Stomach smooth muscle (tissue), 2 donors: ENCODE measurements at regions not wholly inside any gene's neighbourhood (a gene's known extent, or its start where the extent isn't known, plus 50 kb on each side); places are given as distances from the start of the nearest gene placed in this dataset.
"Not testable (repeated sequence)": the region's sequence is repeated elsewhere in the genome, so short reads cannot be mapped to it uniquely, and the experiment has no call there.

Experiments used
- H3K27ac ChIP-seq: one replicate; pipeline ENCODE4 v1.7.0; 2013; ENCODE audit warnings: mild to moderate bottlenecking, low read length, inconsistent platforms
- H3K27me3 ChIP-seq, 2 donors: one replicate each; pipeline ENCODE4 v1.7.0; 2013; ENCODE audit warnings: low read length in 2 of 2; ENCODE audit not compliant: insufficient read depth in 2 of 2, control insufficient read depth in 1 of 2
- H3K36me3 ChIP-seq, 2 donors: one replicate each; pipeline ENCODE4 v1.7.0; 2013; ENCODE audit warnings: low read length in 2 of 2; ENCODE audit not compliant: control insufficient read depth in 2 of 2, insufficient read depth in 2 of 2
- H3K4me1 ChIP-seq: one replicate; pipeline ENCODE4 v1.7.0; 2013; ENCODE audit warnings: low read length; ENCODE audit not compliant: control insufficient read depth, insufficient read depth
- H3K4me3 ChIP-seq, 2 donors: one replicate each; pipeline ENCODE4 v1.7.0; 2013; ENCODE audit warnings: low read length in 2 of 2
- H3K9ac ChIP-seq, 2 donors: one replicate each; pipeline ENCODE4 v1.7.0; 2013; ENCODE audit warnings: low read length in 2 of 2, mild to moderate bottlenecking in 1 of 2
- H3K9me3 ChIP-seq, 2 donors: one replicate each; pipeline ENCODE4 v1.7.0; 2013; ENCODE audit warnings: low read length in 2 of 2; ENCODE audit not compliant: control insufficient read depth in 2 of 2
- donor health status: healthy.
- donor health status: Pancreatic carcinoma.

DNA sequence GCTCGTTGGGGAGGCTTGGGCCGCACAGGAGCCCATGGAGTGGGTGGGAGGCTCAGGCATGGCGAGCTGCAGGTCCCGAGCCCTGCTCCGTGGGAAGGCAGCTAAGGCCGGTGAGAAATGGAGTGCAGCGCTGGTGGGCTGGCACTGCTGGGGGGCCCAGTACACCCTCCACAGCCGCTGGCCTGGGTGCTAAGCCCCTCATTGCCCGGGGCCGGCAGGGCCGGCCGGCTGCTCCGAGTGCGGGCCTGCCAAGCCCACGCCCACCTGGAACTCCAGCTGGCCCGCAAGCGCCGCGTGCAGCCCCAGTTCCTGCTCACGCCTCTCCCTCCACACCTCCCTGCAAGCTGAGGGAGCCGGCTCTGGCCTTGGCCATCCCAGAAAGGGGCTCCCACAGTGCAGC is 573.3 kb downstream of the KIF4B start:
- H3K36me3 ChIP-seq, H3K9me3 ChIP-seq, H3K4me1 ChIP-seq, H3K27me3 ChIP-seq, H3K9ac ChIP-seq, H3K4me3 ChIP-seq, H3K27ac ChIP-seq: not testable (repeated sequence)

DNA sequence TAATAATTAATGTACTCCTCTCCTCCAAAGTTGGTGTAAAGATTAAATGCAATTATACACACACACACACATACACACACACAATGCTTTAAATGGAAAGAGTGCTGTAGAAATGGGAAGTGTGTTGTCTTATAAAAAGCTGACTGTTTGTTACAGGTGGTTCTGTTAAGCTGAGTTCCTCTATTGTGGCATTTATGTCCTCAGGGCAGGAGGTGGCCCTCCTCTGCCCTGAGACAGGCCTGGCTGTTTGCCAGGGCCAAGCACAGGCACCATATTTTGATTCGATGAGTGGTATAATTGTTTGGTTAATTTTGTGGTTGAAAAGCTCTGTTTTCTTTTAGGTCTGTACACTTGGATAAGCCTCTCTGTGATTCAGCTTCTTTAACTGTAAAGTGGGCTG is 573.9 kb downstream of the KIF4B start:
- Histone ChIP-seq H3K36me3 (no peaks in the 10 kb centered on the region), H3K4me1 (no peaks in the 10 kb centered on the region), H3K27ac (no peak overlapping the region), H3K9me3 (no peaks in the 10 kb centered on the region), H3K4me3 (no peak overlapping the region), H3K27me3 (no peaks in the 10 kb centered on the region), H3K9ac (no peak overlapping the region)

DNA sequence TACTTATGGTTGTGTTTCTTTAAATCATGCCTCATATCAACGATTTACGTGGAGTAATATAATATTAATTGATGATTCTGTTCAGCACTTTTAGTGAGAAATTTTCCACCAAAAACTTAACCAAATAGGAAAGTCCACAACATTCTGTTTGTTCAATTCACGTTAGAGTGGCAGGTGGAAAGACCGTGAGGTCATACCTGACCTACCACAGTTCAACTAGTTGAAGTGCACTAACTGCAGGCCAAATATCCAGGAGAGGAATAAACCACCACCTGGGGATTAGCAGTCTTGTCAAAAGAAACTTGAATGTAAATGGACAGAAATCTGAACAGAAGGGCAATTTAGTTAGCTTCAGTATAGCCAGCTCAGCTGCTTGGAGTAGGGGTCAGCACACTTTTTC is 577.7 kb downstream of the KIF4B start:
- H3K27me3 ChIP-seq, result no peaks in the 10 kb centered on the region

DNA sequence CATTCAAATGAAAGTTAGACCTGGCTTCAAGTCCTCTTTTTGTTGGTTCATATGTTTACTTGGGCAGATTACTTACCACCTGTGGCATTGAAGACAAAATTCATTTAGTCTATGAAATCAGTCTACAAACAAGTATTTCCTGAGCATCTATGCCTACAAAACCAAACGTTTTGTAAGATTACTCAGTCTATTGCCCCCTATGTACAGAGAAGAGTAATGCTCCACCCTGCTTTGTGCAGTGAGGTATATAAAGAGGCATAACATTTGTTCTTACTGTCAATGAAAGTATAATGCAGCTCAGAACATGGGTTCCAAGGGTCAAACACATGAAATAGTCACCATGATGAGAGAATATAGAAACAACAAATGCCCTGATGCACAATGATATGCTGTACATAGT is 580.7 kb downstream of the KIF4B start:
- Histone ChIP-seq H3K4me3 (no peak overlapping the region), H3K36me3 (no peaks in the 10 kb centered on the region), H3K9ac (no peak overlapping the region), H3K4me1 (no peaks in the 10 kb centered on the region), H3K27me3 (no peaks in the 10 kb centered on the region), H3K9me3 (no peaks in the 10 kb centered on the region), H3K27ac (no peak overlapping the region)

More for the DNA sequence above, 577.7 kb downstream of the KIF4B start:
- no peaks in the 10 kb centered on the region for H3K36me3 ChIP-seq
- H3K9ac ChIP-seq, result no peak overlapping the region
- no peak overlapping the region for H3K4me3 ChIP-seq
- H3K27ac ChIP-seq, result no peak overlapping the region
- H3K9me3 ChIP-seq, result no peaks in the 10 kb centered on the region
- no peaks in the 10 kb centered on the region for H3K4me1 ChIP-seq

DNA sequence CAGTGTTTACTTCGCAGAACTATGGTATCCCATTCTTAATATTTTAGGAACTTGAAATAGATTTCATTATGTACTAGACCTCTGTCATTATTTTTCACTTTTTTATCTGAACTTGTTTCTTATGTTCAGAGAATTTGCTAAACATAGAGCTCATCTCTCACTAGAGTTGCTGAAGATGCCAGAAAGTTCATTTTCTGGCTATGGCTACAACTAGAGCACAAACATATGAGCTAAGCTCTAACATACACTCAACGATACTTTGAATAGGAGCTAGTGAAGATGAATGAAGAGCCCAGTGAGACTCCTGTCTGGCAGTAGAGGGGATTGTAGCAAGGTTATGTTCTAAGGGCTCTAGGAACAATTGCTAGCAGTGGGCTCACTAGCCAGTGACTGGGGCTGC is 582.2 kb downstream of the KIF4B start:
- Histone ChIP-seq H3K4me3 (no peak overlapping the region), H3K36me3 (no peaks in the 10 kb centered on the region), H3K4me1 (no peaks in the 10 kb centered on the region), H3K27me3 (no peaks in the 10 kb centered on the region), H3K27ac (no peak overlapping the region), H3K9ac (no peak overlapping the region), H3K9me3 (no peaks in the 10 kb centered on the region)

DNA sequence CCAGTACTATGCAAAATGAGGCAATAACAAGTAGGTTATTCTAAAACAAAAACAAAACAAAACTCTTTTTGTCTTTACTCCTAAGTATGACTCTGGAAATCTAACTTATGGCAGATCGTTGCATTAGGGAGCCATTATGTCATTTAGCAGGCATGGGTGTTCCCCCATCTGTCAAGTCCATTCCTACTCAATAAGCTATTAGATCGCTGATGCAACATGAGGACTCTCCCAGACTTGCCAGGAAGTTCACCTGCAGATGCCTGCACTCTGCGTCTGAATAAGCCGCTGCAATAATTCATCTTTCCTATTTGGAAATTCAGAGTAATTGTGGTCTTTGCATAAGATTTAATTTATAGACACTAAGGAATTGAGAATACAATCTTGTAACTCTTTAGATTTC is 585.0 kb downstream of the KIF4B start:
- no peaks in the 10 kb centered on the region for H3K27me3 ChIP-seq
- H3K4me3 ChIP-seq, result no peak overlapping the region
- H3K4me1 ChIP-seq, result no peaks in the 10 kb centered on the region
- H3K9me3 ChIP-seq, result no peaks in the 10 kb centered on the region
- H3K9ac ChIP-seq, result no peak overlapping the region
- no peak overlapping the region for H3K27ac ChIP-seq
- H3K36me3 ChIP-seq, result no peaks in the 10 kb centered on the region

DNA sequence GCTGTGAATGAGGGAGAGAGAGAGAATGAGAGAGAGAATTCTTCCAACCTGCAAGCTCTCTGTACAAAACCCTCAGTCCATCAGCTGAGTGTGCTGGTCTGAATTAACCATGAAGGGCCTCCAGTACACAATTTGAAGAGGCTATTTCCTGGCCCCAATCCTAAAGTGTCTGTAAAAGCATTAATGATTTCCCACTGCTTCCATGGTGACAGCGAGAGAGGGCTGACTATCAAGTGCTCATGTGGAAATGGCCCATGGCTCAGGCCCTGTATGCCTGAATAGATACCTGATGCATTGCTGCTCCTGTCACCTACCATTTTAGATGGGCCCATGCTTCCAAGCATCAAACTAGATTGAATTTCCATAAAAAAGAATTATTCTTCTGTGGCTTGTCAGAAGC is 592.4 kb downstream of the KIF4B start:
- H3K9me3 ChIP-seq, result no peaks in the 10 kb centered on the region
- no peak overlapping the region for H3K27ac ChIP-seq
- H3K27me3 ChIP-seq, result no peaks in the 10 kb centered on the region
- H3K4me3 ChIP-seq, result no peak overlapping the region
- H3K36me3 ChIP-seq, result no peaks in the 10 kb centered on the region
- H3K9ac ChIP-seq, result no peak overlapping the region
- H3K4me1 ChIP-seq, result no peaks in the 10 kb centered on the region

DNA sequence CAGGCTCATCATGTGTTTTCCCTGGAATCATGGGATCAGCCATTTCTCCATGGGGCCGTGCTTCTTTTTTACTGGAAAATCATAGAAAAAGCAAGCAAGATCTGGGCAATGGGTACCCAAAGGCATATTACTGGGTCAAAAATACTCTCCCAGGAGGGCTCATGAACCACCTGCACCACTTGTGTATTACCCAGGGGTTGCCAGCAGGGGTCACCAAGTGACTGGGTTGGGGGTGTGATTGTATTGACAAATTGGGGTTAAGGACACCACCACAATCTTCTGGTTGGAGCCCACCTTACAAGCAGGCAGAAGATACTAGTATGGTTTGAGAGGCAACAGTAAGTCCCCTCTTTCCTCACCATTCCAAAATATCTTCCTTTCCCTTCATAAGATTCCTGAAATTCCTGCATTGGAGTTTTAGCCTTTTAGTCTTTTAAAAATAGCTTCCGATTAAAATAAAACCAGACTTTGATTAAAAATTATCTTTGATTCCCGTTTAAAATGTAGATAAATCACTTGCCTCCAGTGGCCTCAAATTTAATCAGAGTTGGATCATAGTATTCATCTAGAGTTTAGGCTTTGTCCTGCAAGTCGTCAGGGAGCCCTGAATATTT is 603.3 kb downstream of the KIF4B start:
- Histone ChIP-seq H3K27ac (no peak overlapping the region), H3K36me3 (no peaks in the 10 kb centered on the region), H3K4me3 (no peak overlapping the region), H3K9me3 (no peaks in the 10 kb centered on the region), H3K27me3 (peaks cover 0 to 6% of the 10 kb centered on the region in 2 donors), H3K9ac (no peak overlapping the region), H3K4me1 (no peaks in the 10 kb centered on the region)

DNA sequence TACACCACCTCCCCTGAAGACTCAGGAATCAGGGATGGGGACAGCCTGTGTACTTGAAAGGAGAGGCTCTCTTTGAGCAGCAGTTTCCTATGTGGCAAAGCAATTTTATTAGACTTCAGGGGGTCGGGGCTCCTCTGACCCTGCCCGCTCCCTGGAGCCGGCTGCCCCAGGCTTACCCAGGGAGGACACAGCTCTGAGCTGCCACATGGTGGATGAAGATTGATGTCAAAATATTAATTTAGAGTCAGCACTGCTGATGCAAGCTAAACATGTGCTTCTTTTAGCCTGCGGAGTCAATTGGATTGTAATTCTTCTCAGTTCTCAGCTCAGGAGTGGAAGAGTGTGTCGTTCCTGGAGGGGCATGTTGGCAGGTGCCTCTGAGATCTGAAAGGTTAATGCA is 606.1 kb downstream of the KIF4B start:
- no peaks in the 10 kb centered on the region for H3K36me3 ChIP-seq
- H3K27me3 ChIP-seq, result peaks cover 0 to 6% of the 10 kb centered on the region in 2 donors
- no peaks in the 10 kb centered on the region for H3K4me1 ChIP-seq
- H3K9me3 ChIP-seq, result no peaks in the 10 kb centered on the region
- H3K9ac ChIP-seq, result no peak overlapping the region
- no peak overlapping the region for H3K27ac ChIP-seq
- no peak overlapping the region for H3K4me3 ChIP-seq

DNA sequence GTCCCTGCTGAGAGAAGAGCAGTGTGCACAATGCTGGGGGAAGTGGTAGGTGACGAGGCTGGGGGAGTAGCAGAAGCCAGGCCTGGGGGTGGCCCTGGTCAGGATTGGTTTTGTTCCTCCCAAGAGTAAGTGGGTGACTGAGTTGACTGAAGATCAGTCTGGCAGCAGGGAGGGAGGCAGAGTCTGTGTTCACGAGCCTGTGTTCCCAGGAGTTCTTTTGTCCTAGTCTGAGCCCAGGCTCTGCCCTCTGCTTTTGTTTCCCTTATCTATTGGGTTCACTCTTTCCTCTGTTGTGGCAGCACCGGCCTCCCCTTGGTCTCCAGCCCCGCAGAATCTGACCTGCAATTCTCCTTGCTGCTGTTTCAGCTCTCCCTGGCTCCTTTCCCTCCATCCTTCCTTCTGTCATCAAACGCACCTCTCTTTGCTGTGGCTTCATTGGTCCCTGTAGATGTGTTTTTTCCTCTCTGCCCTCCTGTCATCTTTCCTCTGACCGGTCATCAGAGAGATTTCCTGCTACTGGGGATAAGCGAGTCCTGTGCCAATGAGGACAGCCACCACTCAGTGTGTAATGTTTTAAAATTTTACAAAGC is 607.4 kb downstream of the KIF4B start:
- Histone ChIP-seq H3K27me3 (peaks cover 0 to 6% of the 10 kb centered on the region in 2 donors), H3K4me1 (no peaks in the 10 kb centered on the region), H3K27ac (no peak overlapping the region), H3K4me3 (no peak overlapping the region), H3K9ac (no peak overlapping the region), H3K9me3 (no peaks in the 10 kb centered on the region), H3K36me3 (no peaks in the 10 kb centered on the region)

DNA sequence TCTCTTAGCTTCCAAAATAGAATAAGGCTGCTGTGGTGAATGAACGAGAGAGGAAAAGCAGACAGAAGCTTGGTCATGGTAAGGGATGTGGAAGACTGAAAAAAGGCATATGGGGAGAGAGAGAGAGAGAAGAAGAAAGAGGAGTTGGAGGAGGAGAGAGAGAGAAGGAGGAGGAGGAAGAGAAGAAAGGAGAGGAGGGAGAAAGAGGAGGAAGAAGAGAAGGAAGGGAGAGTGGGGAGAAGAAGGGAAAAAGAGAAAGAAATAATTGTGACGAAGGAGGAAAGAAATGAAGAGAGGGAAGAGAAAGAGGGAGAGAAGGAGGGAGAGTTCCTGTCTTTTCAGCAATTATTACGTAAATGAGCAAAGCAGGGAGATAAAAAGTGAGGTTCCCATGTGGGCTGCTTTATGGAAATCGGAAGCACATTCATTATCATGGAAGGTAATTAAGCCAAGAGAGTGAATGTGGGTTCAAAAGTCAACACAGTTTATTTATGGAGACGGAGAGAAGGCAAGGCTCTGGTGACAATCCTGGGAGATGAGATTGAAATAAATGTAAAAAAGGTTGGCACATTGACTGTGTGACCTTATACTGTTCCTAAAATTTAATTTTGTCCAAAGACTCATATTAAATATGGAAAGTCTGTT is 611.2 kb downstream of the KIF4B start:
- H3K4me3 ChIP-seq, result no peak overlapping the region

More for the DNA sequence above, 611.2 kb downstream of the KIF4B start:
- no peaks in the 10 kb centered on the region for H3K9me3 ChIP-seq
- H3K27ac ChIP-seq, result no peak overlapping the region
- H3K9ac ChIP-seq, result no peak overlapping the region
- H3K27me3 ChIP-seq, result peaks cover 0 to 6% of the 10 kb centered on the region in 2 donors
- no peaks in the 10 kb centered on the region for H3K4me1 ChIP-seq
- no peaks in the 10 kb centered on the region for H3K36me3 ChIP-seq
